ENCODE measurements at regions not wholly inside any gene's neighbourhood (a gene's known extent, or its start where the extent isn't known, plus 50 kb on each side); places are given as distances from the start of the nearest gene placed in this dataset.

- TF ChIP-seq CTCF (IDR thresholded peaks at IDR 0.05; ENCODE audit: low read length) (no peak), EZH2 (IDR thresholded peaks at IDR 0.05; ENCODE audit: borderline replicate concordance, low read length) (no peak)
Observed at GRCh38 chr11:31936312-31936711, 125.2 kb upstream of the PAX6 start.

Measured in OCI-LY1 (cell line).